Heart left ventricle (tissue), 13 donors: ENCODE measurements at regions not wholly inside any gene's neighbourhood (a gene's known extent, or its start where the extent isn't known, plus 50 kb on each side); places are given as distances from the start of the nearest gene placed in this dataset.
"Not testable (repeated sequence)": the region's sequence is repeated elsewhere in the genome, so short reads cannot be mapped to it uniquely, and the experiment has no call there.

Experiments used
- POLR2A ChIP-seq, 2 donors: fragments of 450-650 bp; IDR thresholded peaks; one replicate each; pipeline ENCODE4 v1.6.1; 2017; ENCODE audit warnings: antibody characterized with exemption in 2 of 2, mild to moderate bottlenecking in 2 of 2, moderate library complexity in 2 of 2
- TF ChIP-seq, protein P1 (sequence below), 12 donors: fragments of 200-600 bp; sonication (generic) in 4 of 12; IDR thresholded peaks; one replicate each; pipeline versions ENCODE4 v1.5.0 to v1.8.0; 2018 to 2022; ENCODE audit warnings: antibody characterized with exemption in 12 of 12, mild to moderate bottlenecking in 5 of 12
- donor health status: ischemic (EF 13 %, LVEDD 7.1; RV severe dilation, severe dysfunction).
- donor health status: DM: no; HTN: yes; CAD: no.
- donor health status: DM: no; HTN: no; CAD: no.
- donor health status: ischemic (EF 25% LVEDD 6.9; RV normal size, moderate dysfunction).
- donor health status: ischemic (EF 25% LVEDD 5.7; RV mildly dilated, moderate dysfunction).
- donor health status: ischemic (EF 35%, LVEDD 5.7; RV mildly dilated, moderate dysfunction).
- donor health status: nonischemic (EF 11% LVEDD 7.7; RV severe dilation, severe dysfunction).
- donor health status: DM: yes; HTN: yes; CAD: no.
- donor health status: PGD.
- donor health status: ischemic (EF 29% LVEDD 5.4; RV normal size, mild dysfunction).
- donor health status: nonischemic (EF 23%, LVEDD 6.1; RV moderate dilation, normal function).

DNA sequence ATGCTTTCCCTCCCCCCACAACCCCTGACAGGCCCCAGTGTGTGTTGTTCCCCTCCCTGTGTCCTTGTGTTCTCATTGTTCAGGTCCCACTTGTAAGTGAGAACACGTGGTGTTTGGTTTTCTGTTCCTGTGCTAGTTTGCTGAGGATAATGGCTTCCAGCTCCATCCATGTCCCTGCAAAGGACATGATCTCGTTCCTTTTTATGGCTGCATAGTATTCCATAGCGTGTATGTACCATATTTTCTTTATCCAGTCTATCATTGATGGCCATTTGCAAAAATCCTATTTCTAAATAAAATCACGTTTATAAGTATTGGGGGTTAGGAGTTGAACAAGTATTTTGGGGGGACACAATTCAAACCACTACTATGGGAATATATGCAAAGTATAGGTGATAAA, 69.5 kb upstream of the TNP1 start:
- TF ChIP-seq, protein P1, sequence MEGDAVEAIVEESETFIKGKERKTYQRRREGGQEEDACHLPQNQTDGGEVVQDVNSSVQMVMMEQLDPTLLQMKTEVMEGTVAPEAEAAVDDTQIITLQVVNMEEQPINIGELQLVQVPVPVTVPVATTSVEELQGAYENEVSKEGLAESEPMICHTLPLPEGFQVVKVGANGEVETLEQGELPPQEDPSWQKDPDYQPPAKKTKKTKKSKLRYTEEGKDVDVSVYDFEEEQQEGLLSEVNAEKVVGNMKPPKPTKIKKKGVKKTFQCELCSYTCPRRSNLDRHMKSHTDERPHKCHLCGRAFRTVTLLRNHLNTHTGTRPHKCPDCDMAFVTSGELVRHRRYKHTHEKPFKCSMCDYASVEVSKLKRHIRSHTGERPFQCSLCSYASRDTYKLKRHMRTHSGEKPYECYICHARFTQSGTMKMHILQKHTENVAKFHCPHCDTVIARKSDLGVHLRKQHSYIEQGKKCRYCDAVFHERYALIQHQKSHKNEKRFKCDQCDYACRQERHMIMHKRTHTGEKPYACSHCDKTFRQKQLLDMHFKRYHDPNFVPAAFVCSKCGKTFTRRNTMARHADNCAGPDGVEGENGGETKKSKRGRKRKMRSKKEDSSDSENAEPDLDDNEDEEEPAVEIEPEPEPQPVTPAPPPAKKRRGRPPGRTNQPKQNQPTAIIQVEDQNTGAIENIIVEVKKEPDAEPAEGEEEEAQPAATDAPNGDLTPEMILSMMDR (IDR thresholded peaks at IDR 0.05): not testable (repeated sequence)
- TF ChIP-seq POLR2A (IDR thresholded peaks at IDR 0.05): not testable (repeated sequence)
